HG02973 (cell line): ENCODE measurements at regions not wholly inside any gene's neighbourhood (a gene's known extent, or its start where the extent isn't known, plus 50 kb on each side); places are given as distances from the start of the nearest gene placed in this dataset.

Experiments used
- ATAC-seq: cut with Tn5 transposase; IDR thresholded peaks from one replicate; pipeline ENCODE4 v1.9.1; 2021; ENCODE audit warnings: moderate library complexity; ENCODE audit not compliant: unreplicated experiment

GRCh38 chr9:26426551-26427131 is 466.0 kb downstream of the CAAP1 start:
- ATAC-seq = no peak

- ATAC-seq = no peak
Observed at GRCh38 chr9:26418480-26418879, 474.1 kb downstream of the CAAP1 start.

- ATAC-seq = no peak
Observed at GRCh38 chr9:26415528-26415927, 477.1 kb downstream of the CAAP1 start.

- no peak for ATAC-seq
Observed at GRCh38 chr9:26413611-26414010, 479.0 kb downstream of the CAAP1 start.

GRCh38 chr9:26412446-26412845 is 480.2 kb downstream of the CAAP1 start:
- ATAC-seq = no peak

- no peak for ATAC-seq
Observed at GRCh38 chr9:26406676-26407075, 485.9 kb downstream of the CAAP1 start.

GRCh38 chr9:26399556-26399955 is 493.0 kb downstream of the CAAP1 start:
- ATAC-seq = no peak

GRCh38 chr9:26394025-26394424 is 498.6 kb downstream of the CAAP1 start:
- no peak for ATAC-seq

GRCh38 chr9:26392639-26393038 is 500.0 kb downstream of the CAAP1 start:
- ATAC-seq = no peak

- no peak for ATAC-seq
Observed at GRCh38 chr9:26391036-26391435, 501.6 kb downstream of the CAAP1 start.

- no peak for ATAC-seq
Observed at GRCh38 chr9:26375448-26375847, 517.2 kb downstream of the CAAP1 start.

- ATAC-seq = no peak
Observed at GRCh38 chr9:26373616-26374015, 519.0 kb downstream of the CAAP1 start.

- ATAC-seq = no peak
Observed at GRCh38 chr9:26371236-26371635, 521.4 kb downstream of the CAAP1 start.

GRCh38 chr9:26369093-26369492 is 523.5 kb downstream of the CAAP1 start:
- no peak for ATAC-seq

- ATAC-seq = no peak
Observed at GRCh38 chr9:26368241-26368640, 524.4 kb downstream of the CAAP1 start.

GRCh38 chr9:26361010-26361409 is 531.6 kb downstream of the CAAP1 start:
- no peak for ATAC-seq

- ATAC-seq = no peak
Observed at GRCh38 chr9:26358836-26359235, 533.8 kb downstream of the CAAP1 start.

- ATAC-seq = no peak
Observed at GRCh38 chr9:26357803-26358344, 534.7 kb downstream of the CAAP1 start.

GRCh38 chr9:26356491-26356890 is 536.1 kb downstream of the CAAP1 start:
- ATAC-seq = no peak

- ATAC-seq = no peak
Observed at GRCh38 chr9:26346942-26347477, 545.6 kb downstream of the CAAP1 start.

GRCh38 chr9:26341545-26341944 is 551.1 kb downstream of the CAAP1 start:
- no peak for ATAC-seq

GRCh38 chr9:26339796-26340195 is 552.8 kb downstream of the CAAP1 start:
- ATAC-seq = no peak

GRCh38 chr9:26335116-26335515 is 557.5 kb downstream of the CAAP1 start:
- no peak for ATAC-seq
